CD1c-positive myeloid dendritic cell (primary cell): ENCODE measurements at regions not wholly inside any gene's neighbourhood (a gene's known extent, or its start where the extent isn't known, plus 50 kb on each side); places are given as distances from the start of the nearest gene placed in this dataset.
A peak's percentile ranks its signal among the peaks of the same experiment; 100 is the strongest.
"Not testable (repeated sequence)": the region's sequence is repeated elsewhere in the genome, so short reads cannot be mapped to it uniquely, and the experiment has no call there.

Experiments
- DNase-seq: peaks from one replicate; pipeline ENCODE4 v3.0.0-alpha.2; 2016; ENCODE audit errors: extremely low spot score

DNA sequence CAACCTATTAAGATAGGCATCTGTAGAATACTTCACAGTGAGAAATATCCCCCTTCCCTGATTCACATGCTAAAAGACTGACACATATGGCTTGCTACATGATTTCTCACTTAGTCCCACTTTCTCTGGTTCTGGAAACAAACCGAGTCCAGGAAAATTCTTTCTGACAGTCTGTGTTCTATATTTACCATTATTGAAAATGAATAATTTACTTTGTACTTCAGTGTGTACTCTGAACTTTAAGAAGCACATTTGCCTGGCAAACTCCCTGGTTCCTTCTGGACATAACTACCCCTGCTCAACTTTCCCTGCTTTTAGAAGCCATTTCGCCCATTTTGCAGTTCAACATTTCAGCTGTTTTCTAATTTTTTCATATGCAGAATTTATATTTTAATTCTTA lies 53.6 kb downstream of the APCS start:
- DNase-seq = no peak

DNA sequence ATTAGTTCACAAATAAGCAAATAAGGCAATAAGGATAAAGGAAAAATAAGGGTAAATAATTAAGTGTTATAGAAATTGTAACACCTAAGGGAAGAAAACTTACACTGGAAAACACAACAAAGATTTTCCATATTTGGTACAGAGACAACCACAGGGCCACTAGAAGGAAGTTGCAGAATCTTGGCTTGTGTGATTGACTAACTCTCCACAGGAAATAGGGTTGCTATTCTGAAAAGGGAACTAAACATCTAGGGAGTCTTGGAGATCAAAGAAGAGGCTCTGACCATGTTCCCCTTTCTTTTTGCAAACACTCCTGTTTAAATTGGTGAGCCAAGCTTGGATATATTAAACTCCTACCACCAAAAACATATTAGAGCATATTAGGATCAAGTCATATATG lies 59.1 kb downstream of the APCS start:
- DNase-seq = peak; percentile 86

DNA sequence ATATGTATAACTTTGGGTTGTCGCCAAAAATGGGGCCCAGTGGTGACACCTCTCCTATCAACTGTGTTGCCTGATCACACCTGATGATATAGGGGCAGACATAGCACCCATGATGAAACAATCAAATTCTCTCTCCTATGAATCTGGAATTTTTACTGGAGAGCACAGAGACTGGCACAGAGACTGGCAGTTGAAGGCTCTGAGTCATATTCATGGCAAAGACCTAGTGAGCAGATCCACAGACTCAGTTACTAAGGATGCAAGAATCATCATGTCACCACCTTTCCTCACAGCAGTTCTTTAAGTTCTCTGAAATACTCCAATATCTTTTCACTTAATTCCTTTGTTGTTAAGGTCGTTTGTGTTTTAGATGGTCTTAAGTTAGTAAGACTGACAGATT lies 60.0 kb downstream of the APCS start:
- DNase-seq = no peak

GRCh38 chr1:159652506-159652905 lies 61.9 kb downstream of the CRP start:
- no peak for DNase-seq

DNA sequence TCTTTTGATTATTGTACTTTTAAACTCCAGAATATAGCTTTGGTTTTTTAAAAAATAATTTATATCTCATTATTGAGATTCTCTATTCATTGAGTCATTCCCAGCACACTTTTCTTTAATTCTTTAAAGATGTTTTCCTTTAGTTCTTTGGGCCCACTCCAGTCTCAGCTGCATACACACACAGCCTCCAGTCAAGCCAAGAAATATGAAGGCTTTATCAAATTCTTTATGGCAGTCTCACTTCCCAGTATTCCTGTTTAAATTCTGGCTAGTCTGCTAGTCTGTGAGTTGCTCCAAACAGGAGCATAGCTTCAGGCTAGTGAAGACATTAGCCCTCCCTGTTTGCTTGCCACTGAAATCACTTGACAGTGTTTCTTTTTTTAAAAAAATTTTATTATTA lies 61.2 kb downstream of the CRP start:
- no peak for DNase-seq

DNA sequence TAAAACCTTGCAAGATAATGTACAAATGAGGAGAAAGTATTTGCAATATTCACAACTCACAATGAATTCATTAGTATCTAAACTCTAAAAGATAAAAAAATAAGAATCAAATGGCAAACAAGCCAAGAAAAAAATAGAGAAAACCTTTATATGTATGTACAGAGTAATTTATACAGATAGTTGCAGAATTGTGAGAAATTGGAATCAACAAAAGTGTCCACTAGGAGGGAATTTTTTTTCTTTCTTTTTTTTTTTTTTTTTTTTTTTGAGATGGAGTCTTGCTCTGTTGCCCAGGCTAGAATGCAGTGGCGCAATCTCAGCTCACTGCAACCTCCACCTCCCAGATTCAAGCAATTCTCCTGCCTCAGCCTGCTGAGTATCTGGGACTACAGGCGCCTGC lies 56.9 kb downstream of the CRP start:
- not testable (repeated sequence) for DNase-seq
